Muscle of back (tissue), 3 donors: ENCODE measurements at regions not wholly inside any gene's neighbourhood (a gene's known extent, or its start where the extent isn't known, plus 50 kb on each side); places are given as distances from the start of the nearest gene placed in this dataset.
A peak's percentile ranks its signal among the peaks of the same experiment; 100 is the strongest.

Source experiments
- DNase-seq, 3 donors: peaks; one replicate each; pipeline versions ENCODE4 v3.0.0 to v3.0.0-alpha.2; 2013

DNA sequence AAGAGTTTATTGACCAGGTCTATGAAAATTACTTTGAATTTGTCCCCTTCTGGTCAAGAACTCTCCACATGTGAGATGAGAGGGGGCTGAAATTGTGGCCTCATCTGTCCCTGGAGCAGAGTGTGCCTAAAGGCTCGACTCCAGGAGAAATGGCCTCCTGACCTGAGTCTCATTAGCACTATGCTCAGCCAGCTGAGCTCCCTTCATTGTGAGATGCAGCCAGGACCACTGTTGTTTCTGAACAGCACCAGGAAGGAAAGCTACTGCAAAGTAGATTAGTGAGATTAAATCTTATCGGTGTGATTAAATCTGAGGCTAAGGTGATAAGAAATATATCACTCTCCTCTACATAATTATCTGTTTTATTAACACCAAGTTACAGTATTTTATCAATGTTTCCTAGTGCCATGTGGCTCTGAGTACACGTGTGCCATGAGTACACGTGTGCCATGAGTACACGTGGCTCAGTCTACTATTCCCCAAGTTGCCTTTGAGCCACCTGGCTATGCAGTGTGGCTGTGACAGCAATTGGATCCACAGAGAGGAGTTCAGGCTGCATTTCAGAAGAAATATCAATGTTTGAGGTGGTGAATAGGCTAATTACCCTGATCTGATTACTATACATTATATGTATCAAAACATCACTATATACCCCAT is 126.9 kb downstream of the IPMK start:
- no peak for DNase-seq

DNA sequence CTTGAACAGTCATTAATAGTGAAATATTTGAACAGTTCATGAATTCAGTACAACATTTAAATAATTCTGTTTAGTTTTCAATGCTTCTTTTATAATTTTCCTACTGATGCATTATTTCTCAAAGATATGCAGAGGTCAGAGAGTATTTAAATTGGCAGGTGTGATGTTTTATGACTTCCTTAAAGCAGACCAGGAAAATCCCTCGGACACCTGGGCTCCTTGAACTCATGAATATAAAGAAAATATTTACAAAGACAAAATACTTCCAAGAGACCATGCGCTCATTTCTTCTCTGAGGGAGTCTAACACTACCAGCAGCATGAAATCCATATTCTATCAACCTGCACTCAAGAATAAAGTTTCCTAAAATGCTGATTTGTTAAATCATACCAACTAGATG is 127.6 kb downstream of the IPMK start:
- DNase-seq = no peak

DNA sequence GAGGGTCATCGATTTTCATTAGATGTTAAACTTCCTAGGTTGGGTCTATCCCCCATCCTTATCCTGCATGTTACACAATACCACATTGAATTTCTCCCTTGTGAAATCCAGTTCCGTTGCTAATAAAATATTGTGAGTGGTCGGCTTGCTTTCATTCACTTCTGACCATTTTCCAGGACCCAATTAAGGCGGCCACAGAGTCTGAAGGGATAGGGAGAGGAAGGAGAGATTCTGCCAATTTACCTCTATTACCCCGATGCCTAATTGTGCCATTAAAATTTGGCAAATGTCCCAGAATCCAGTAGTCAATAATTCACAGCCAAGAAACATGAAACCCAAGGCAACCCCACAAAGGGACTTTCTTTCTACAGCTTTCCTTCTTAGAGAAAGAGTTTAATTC is 129.9 kb downstream of the IPMK start:
- DNase-seq = no peak

GRCh38 chr10:58115218-58116050 is 152.3 kb downstream of the IPMK start:
- DNase-seq = no peak

GRCh38 chr10:58109731-58110130 is 158.0 kb downstream of the IPMK start:
- no peak for DNase-seq

DNA sequence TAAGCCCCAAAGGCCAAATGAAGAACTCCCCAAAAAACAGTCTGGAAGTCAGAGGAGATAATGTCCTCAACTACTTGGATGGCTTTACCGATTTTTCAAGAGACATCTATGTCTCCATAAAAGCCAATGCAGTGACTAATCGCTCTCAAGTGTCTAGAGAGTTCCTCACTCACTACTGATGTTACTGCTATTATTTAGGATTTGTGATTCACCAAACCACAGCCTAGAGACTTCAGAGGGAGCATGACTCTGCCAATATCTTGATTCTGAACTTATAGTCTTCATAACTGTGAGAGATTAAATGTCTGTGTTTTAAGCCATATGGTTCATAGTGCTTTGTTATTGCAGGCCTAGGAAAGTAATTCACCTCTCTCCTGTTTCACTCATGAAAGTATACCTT is 160.2 kb downstream of the IPMK start:
- peak in 1 of 3 donors; percentile 78 for DNase-seq

DNA sequence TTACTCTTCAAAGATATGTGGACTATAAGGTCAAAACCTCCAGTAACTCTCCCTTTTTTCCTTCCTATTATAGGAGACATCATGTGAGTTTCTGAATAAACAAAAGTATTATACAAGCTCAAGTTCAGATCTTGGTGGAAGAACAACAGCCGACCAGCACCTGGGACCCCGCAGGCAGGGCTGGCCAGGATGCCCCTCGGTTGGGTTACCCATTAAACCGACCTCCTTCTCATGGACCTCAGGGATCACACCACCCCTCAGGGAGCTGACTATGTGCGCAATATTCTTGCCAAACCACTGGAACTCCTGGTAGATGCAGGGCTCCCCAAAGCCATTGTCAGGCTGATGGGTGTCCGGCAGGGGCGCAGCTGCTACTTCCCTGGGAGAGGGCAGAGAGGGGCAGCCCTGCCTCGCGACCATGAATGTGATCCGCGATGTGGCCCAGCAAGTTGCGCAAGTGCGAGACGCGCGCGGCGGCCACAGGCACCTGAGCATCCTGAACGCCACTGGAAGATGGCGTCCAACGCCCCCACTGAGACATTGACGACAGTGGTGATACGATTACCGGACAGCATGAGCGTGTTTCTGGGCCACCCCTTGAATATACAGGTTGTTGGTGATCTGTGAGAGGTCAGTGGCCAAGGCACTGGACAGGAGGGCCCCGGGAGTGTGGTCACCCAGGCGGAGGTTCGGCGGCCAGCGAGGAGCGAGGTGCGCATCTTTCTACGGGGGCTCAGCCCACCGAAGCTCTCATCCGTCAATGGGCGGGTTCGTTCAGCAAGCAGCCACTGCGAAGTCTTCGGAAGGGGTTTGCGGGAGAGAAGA is 161.3 kb downstream of the IPMK start:
- DNase-seq = no peak

DNA sequence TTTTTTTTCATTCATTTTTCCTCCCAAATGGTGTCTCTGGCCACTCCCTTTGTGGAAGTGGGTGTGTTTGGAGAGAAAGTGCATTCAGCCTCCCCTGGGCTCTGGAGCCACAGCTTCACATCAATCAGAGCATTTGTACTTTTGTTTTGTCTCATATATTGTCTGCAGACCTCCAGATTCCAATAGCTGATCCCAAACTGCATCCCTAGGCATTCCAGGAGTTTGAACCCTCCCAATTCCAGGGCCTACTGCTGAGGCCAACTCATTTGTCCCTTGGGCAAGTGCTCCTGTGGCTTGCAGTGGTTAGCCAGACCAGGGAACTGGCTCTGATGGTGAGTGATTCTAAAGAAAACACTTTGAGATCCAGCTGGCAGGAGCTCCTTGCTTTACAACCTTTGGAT is 163.3 kb downstream of the IPMK start:
- DNase-seq = peak; percentile 45 to 91 (median 61)

GRCh38 chr10:58102897-58103296 is 164.8 kb downstream of the IPMK start:
- DNase-seq = no peak

DNA sequence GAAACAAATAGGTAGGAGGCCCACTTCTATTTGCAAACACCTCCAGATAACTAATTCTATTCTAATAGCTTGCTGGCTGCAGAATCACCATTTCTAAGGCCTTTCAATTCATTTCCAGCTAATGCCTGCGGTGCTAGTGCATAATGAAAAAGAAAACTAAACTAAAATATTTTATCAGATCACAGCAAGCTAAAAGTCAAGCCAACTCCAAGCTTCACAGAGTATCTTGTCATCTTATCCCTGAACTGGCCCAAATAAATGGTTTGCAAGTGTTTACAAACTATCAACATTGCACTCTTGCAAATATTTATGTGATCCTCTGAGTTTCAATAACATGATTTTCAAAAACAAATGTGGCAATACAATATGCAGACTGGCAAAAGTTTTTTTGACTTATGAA is 166.0 kb downstream of the IPMK start:
- DNase-seq = no peak

DNA sequence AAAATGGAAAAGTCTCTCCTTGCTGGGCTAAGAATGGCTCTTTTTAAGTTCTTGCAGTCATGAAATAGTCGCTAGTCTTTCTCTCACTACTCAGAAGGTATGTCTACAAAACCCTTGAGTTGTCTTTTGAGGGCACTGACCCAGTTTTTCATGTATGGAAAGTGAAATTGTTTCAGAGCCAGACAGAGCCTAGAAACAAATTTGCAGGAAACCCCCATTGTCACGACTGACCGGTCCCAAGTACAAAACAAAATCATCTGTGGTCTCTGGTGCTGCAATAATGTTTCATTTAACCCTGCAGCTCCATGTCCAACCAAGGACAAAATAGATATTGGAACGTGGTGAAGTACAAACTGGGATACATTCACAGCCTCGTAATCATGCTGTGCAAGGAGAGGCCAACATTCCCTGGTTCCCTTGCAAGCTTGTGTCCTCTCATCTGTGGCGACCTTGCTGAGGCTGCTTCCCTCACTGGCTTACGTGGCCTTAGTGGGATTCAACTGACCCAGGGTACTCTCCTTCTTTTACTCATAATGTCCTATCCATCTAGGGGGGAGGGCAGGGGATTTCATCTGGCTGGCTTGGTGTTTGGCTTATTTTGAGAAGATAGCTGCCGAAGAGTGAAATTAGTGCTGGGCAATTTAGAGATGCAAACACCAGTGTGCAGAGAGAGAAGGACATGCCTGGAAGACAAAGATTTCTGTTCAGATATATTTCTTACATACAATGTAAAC is 172.5 kb downstream of the IPMK start:
- DNase-seq = no peak

GRCh38 chr10:58091886-58092285 is 175.8 kb downstream of the IPMK start:
- DNase-seq = no peak

GRCh38 chr10:58089739-58090138 is 178.0 kb downstream of the IPMK start:
- no peak for DNase-seq

GRCh38 chr10:58087896-58088295 is 179.8 kb downstream of the IPMK start:
- DNase-seq = no peak

- DNase-seq = no peak
Measured at GRCh38 chr10:58086763-58087150, 180.9 kb downstream of the IPMK start.

- DNase-seq = no peak
Measured at GRCh38 chr10:58086144-58086762, 181.4 kb downstream of the IPMK start.

- no peak for DNase-seq
Measured at GRCh38 chr10:58082248-58082647, 185.4 kb downstream of the IPMK start.

GRCh38 chr10:58081353-58081752 is 186.3 kb downstream of the IPMK start:
- DNase-seq = no peak

GRCh38 chr10:58079461-58079860 is 188.2 kb downstream of the IPMK start:
- DNase-seq = no peak

DNA sequence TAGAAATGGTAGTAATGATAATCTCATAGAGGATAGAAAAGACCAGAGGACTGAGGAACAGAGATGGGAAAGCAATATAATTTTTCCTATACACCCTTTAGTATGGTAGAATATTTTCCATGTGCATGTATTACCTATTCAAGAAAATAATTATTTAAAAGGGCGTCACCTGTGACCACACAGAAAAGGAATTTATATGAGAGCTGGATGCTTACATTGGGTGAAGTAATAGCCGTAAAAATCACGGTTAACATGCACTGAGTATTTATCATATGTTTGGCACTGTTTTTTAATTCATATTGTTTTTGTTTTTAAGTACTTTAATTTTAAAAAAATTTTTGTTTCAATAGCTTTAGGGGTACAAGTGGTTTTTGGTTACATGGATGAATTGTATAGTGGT is 195.1 kb downstream of the IPMK start:
- no peak for DNase-seq

- no peak for DNase-seq
Measured at GRCh38 chr10:58070956-58071355, 196.7 kb downstream of the IPMK start.

GRCh38 chr10:58068809-58069208 is 198.9 kb downstream of the IPMK start:
- DNase-seq = no peak
